ACHN (cell line): ENCODE measurements at regions not wholly inside any gene's neighbourhood (a gene's known extent, or its start where the extent isn't known, plus 50 kb on each side); places are given as distances from the start of the nearest gene placed in this dataset.
A peak's percentile ranks its signal among the peaks of the same experiment; 100 is the strongest.
"Not testable (repeated sequence)": the region's sequence is repeated elsewhere in the genome, so short reads cannot be mapped to it uniquely, and the experiment has no call there.

ENCODE experiments used
- DNase-seq: peaks from one replicate; pipeline ENCODE4 v3.0.0-alpha.2; 2015
- in situ Hi-C: cut with HindIII; loops from 2 replicates; pipeline ENCODE4 v1.10.0; 2017; ENCODE audit warnings: low sequenced_read_pairs, low pct_ligation_motif_present, low pct_unique_long_range_greater_than_20kb

DNA sequence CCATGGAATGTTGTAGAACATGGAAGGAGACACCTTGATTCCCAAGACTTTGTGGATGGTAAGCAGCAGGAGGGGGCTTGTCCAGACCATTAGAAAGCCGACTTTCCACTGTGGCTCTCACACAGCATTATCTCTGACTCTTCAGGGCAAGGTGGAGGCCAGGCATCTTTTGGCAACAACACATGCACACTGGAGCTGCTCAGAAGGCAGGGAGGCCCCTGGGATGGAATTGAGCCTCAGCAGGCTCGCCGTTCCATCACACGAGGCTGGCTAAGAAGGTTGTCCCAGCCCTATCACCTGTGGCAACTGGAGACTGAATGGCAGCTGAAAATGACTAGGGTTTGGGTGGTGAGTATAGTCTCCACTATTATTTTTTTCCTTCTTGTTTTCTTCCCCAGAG is 76.3 kb upstream of the TMEM45B start:
- in situ Hi-C loops: no loop called here
- DNase-seq: no peak

- in situ Hi-C loops: no loop called here
- DNase-seq: no peak
Measured at GRCh38 chr11:129740125-129740719, 75.4 kb upstream of the TMEM45B start.

- in situ Hi-C loops: no loop called here
- DNase-seq: no peak
Measured at GRCh38 chr11:129743112-129743815, 72.4 kb upstream of the TMEM45B start.

- in situ Hi-C loops: no loop called here
- DNase-seq: no peak
Measured at GRCh38 chr11:129747071-129747470, 68.6 kb upstream of the TMEM45B start.

DNA sequence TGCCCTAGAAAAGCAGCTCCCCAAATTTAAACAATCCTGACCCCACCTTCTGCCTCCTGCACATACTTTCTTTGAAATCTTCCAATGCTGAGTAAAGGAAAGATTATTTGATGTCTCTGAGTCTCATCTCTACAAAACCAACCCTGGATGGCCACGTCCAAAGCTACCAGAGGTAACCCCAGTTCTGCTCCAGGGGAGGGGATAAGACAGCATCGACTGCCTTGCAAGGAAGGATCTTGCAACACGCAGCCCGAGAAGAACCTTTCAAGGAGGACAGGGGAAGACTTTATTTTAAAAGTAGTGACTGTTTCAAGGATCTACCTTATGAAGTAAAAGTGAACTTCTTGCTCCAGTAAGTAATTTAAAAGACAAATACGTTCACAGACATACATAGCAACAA is 66.5 kb upstream of the TMEM45B start:
- DNase-seq: no peak
- in situ Hi-C loops: no loop called here

- in situ Hi-C loops: no loop called here
- peak; percentile 57 for DNase-seq
Measured at GRCh38 chr11:129750343-129751292, 65.0 kb upstream of the TMEM45B start.

- in situ Hi-C loops: no loop called here
- no peak for DNase-seq
Measured at GRCh38 chr11:129751511-129751910, 64.1 kb upstream of the TMEM45B start.

DNA sequence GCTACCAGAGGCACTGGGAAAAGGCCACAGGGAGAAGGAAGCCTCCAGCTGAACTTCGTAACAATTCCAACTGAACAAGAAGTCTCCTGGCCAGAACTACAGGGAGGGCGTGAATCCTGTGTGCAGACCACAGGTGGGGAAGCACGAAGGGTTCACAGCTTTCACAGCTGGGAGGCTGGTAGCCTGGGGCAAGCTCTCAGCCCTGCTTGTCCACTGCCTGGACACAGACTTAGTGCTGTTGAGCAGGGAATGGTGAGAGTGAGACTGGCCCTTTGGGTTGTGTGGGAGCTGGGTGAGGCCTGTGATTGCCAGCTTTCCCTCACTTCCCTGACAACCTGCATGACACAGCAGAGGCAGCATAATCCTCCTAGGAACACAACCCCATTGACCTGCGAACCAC is 52.1 kb upstream of the TMEM45B start:
- DNase-seq, in situ Hi-C loops: not testable (repeated sequence)

GRCh38 chr11:129764204-129764603 is 51.4 kb upstream of the TMEM45B start:
- DNase-seq, in situ Hi-C loops: not testable (repeated sequence)
